ENCODE measurements at regions not wholly inside any gene's neighbourhood (a gene's known extent, or its start where the extent isn't known, plus 50 kb on each side); places are given as distances from the start of the nearest gene placed in this dataset.
A peak's percentile ranks its signal among the peaks of the same experiment; 100 is the strongest.

DNA sequence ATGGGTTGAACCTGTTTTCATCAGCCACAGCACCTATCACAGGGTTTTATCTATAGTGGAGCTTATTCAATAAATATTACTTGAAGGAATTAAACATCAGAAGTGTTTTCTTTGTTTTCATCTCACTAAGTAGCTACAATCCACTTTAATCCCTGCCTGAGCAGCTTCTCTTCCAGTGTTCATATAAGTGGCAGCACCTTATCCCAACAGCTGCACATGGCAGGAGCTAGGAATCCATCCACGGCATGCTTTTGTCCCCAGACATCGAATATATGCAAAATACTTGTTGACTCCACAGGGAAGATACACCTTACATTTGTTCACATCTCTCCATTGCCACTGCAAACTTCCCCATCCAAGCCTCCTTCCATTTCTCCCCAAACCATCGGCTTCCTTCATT is 549.8 kb upstream of the FAM241A start:
- H3K4me3 ChIP-seq (replicated peaks; ENCODE audit: low read depth, low read length) = no peak overlapping the region
- no peak for TF ChIP-seq CTCF (IDR thresholded peaks at IDR 0.05; ENCODE audit: low read depth, low read length, missing control alignments)
- DNase-seq (ENCODE audit: extremely low read depth, low read depth) = no peak

DNA sequence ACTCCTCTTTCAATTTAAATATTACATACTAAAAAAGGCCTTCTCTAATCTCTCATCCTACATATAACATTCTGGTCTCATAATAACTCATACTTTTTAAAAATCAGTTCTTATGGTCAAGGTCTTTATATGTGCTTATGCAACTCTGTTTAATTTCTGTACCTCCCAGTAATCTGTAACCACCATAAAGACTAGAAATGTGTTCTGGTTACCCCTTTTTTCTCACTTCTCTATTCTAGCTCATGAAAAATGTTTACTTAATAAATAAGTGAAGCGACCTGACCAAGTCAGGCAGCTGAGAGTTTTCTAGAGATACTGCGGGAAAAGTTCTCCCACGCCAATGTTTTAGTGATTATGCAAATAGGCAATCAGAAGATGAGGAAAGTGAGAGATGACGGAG is 548.8 kb upstream of the FAM241A start:
- no peak overlapping the region for H3K4me3 ChIP-seq (replicated peaks; ENCODE audit: low read depth, low read length)
- DNase-seq (ENCODE audit: extremely low read depth, low read depth) = no peak

GRCh38 chr4:111601671-111602070 is 543.6 kb upstream of the FAM241A start:
- no peak for TF ChIP-seq CTCF (IDR thresholded peaks at IDR 0.05; ENCODE audit: low read depth, low read length, missing control alignments)
- DNase-seq (ENCODE audit: extremely low read depth, low read depth) = no peak
- no peak overlapping the region for H3K4me3 ChIP-seq (replicated peaks; ENCODE audit: low read depth, low read length)

More for the DNA sequence above, 548.8 kb upstream of the FAM241A start:
- TF ChIP-seq CTCF (IDR thresholded peaks at IDR 0.05; ENCODE audit: low read depth, low read length, missing control alignments) = no peak

- DNase-seq (ENCODE audit: extremely low read depth, low read depth) = peak; percentile 17
- peak; percentile 23 for TF ChIP-seq CTCF (IDR thresholded peaks at IDR 0.05; ENCODE audit: low read depth, low read length, missing control alignments)
These were observed 542.4 kb upstream of the FAM241A start for GRCh38 chr4:111602848-111603247.

DNA sequence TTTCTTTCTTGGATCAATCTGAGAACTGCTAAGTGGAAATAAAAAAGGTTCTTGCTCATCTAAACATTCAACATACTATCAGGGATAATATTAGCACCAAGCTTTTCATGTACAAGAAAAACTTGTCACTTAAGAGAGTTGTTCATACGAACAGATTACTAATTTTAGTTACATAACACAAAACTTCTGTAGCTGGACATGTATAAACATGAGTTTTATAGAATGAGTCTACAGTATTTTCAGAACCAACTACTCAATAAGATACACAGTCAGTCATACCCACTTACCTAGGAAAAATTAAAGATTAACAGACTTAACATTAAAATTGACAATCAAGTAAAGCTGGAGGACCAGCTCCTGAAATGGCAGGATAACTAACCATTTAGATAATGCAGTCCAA is 540.1 kb upstream of the FAM241A start:
- DNase-seq (ENCODE audit: extremely low read depth, low read depth) = no peak
- TF ChIP-seq CTCF (IDR thresholded peaks at IDR 0.05; ENCODE audit: low read depth, low read length, missing control alignments) = no peak
- no peak overlapping the region for H3K4me3 ChIP-seq (replicated peaks; ENCODE audit: low read depth, low read length)

More at GRCh38 chr4:111602848-111603247, 542.4 kb upstream of the FAM241A start:
- H3K4me3 ChIP-seq (replicated peaks; ENCODE audit: low read depth, low read length) = no peak overlapping the region

- no peak for TF ChIP-seq CTCF (IDR thresholded peaks at IDR 0.05; ENCODE audit: low read depth, low read length, missing control alignments)
- no peak overlapping the region for H3K4me3 ChIP-seq (replicated peaks; ENCODE audit: low read depth, low read length)
- DNase-seq (ENCODE audit: extremely low read depth, low read depth) = no peak
These were observed 534.6 kb upstream of the FAM241A start for GRCh38 chr4:111610681-111611080.

DNA sequence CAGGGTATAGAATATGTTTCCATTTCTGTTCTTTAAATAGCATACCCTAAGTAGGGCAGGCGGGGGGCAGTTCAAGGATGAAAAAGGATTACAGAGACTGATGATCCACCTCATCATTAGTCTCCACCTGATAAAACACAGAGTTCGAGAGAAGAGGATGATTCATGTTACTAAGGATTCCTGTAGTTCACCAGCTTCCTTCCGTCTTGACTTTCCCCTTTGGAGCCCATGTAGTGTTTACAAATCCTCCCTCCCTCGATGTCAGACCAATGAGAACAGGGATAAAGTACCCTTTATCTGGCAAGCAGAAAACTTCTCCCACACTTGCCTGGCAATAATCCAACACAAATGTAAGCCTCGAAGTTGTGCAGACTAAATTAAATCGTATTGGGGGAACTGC is 526.3 kb upstream of the FAM241A start:
- TF ChIP-seq CTCF (IDR thresholded peaks at IDR 0.05; ENCODE audit: low read depth, low read length, missing control alignments) = no peak
- no peak overlapping the region for H3K4me3 ChIP-seq (replicated peaks; ENCODE audit: low read depth, low read length)
- DNase-seq (ENCODE audit: extremely low read depth, low read depth) = no peak

Data from HFF-Myc (cell line).